IMR-90 (cell line): ENCODE measurements at regions not wholly inside any gene's neighbourhood (a gene's known extent, or its start where the extent isn't known, plus 50 kb on each side); places are given as distances from the start of the nearest gene placed in this dataset.

Experiments used
- ATAC-seq: fragments of 200-7000 bp; cut with Tn5 transposase; 2 replicates; pipeline ENCODE4 v1.9.1; 2020; ENCODE audit warnings: low read depth, mild to moderate bottlenecking, moderate library complexity
- BruUV-seq: library from RNA; stranded (reverse); fragments of 400-500 nt; replicated peaks from 2 replicates; lab custom pipeline; 2021; lab: Mats Ljungman, UMichigan
- CTCF ChIA-PET: fragments of 300-600 bp; formaldehyde crosslinking; extraction: SDS; loops from one replicate; lab custom pipeline; 2021; ENCODE audit warnings: antibody characterized with exemption; lab: Yijun Ruan, JAX
- POLR2A ChIA-PET: fragments of 300-600 bp; sonication (Branson Sonifier 250); formaldehyde crosslinking; loops from one replicate; lab custom pipeline; 2022; ENCODE audit warnings: antibody characterized with exemption; ENCODE audit not compliant: unreplicated experiment; lab: Charles Lee
- DNase-seq: peaks from one replicate; pipeline ENCODE4 v3.0.0; 2013
- H2AFZ ChIP-seq: replicated peaks from 2 replicates; pipeline ENCODE3; 2013; ENCODE audit warnings: low read length, mild to moderate bottlenecking; ENCODE audit not compliant: poor library complexity
- H2AK5ac ChIP-seq: 2 replicates; pipeline ENCODE4 v1.6.1; 2013; ENCODE audit warnings: low read depth, low read length, inconsistent platforms
- H2AK9ac ChIP-seq: replicated peaks from 2 replicates; pipeline ENCODE3; 2013; ENCODE audit warnings: mild to moderate bottlenecking, low read depth, low read length, moderate library complexity; ENCODE audit not compliant: poor library complexity
- H2BK120ac ChIP-seq: 2 replicates; pipeline ENCODE4 v1.6.1; 2013; ENCODE audit warnings: low read depth, low read length, inconsistent platforms
- H2BK15ac ChIP-seq: 3 replicates; pipeline ENCODE4 v1.6.1; 2013; ENCODE audit warnings: low read depth, low read length, inconsistent platforms
- H2BK20ac ChIP-seq: 2 replicates; pipeline ENCODE4 v1.6.1; 2013; ENCODE audit warnings: low read depth, mild to moderate bottlenecking, inconsistent platforms, low read length, moderate library complexity
- H2BK5ac ChIP-seq: 2 replicates; pipeline ENCODE4 v1.6.1; 2013; ENCODE audit warnings: mild to moderate bottlenecking, low read depth, low read length, inconsistent platforms; ENCODE audit not compliant: poor library complexity, severe bottlenecking
- H3K14ac ChIP-seq: replicated peaks from 2 replicates; pipeline ENCODE4 v1.6.1; 2013; ENCODE audit warnings: low read depth, low read length, inconsistent platforms
- H3K18ac ChIP-seq: 2 replicates; pipeline ENCODE4 v1.6.1; 2013; ENCODE audit warnings: low read depth, low read length, control low read depth
- H3K23ac ChIP-seq: 2 replicates; pipeline ENCODE4 v1.6.1; 2013; ENCODE audit warnings: low read depth, low read length, inconsistent platforms
- H3K27ac ChIP-seq: 2 replicates; pipeline ENCODE4 v1.5.1; 2013; ENCODE audit warnings: mild to moderate bottlenecking, control low read depth, low read length; ENCODE audit not compliant: insufficient read depth
- H3K27me3 ChIP-seq: 2 replicates; pipeline ENCODE4 v1.6.1; 2013; ENCODE audit warnings: low read length; ENCODE audit not compliant: control insufficient read depth, insufficient read depth
- H3K36me3 ChIP-seq: 2 replicates; pipeline ENCODE4 v1.6.1; 2013; ENCODE audit warnings: low read length, mixed read lengths; ENCODE audit not compliant: control insufficient read depth, insufficient read depth
- H3K4ac ChIP-seq: 2 replicates; pipeline ENCODE4 v1.6.1; 2013; ENCODE audit warnings: low read depth, low read length, inconsistent platforms
- H3K4me1 ChIP-seq: 2 replicates; pipeline ENCODE4 v1.6.1; 2013; ENCODE audit warnings: low read length, mixed read lengths; ENCODE audit not compliant: control insufficient read depth, insufficient read depth
- H3K4me2 ChIP-seq: 2 replicates; pipeline ENCODE4 v1.6.1; 2013; ENCODE audit warnings: low read depth, mild to moderate bottlenecking, control low read depth, low read length, moderate library complexity
- H3K4me3 ChIP-seq: 2 replicates; pipeline ENCODE4 v1.5.1; 2013; ENCODE audit warnings: low read depth, mild to moderate bottlenecking, control low read depth, low read length, moderate library complexity; ENCODE audit not compliant: insufficient read depth
- H3K56ac ChIP-seq: 2 replicates; pipeline ENCODE4 v1.6.1; 2013; ENCODE audit warnings: low read length, inconsistent platforms; ENCODE audit not compliant: insufficient read depth; ENCODE audit errors: extremely low read depth
- H3K79me1 ChIP-seq, 2 experiments: 2 replicates each; pipeline ENCODE4 v1.6.1; 2013; ENCODE audit warnings: low read length in 2 of 2, inconsistent platforms in 1 of 2, low read depth in 1 of 2
- H3K9ac ChIP-seq: 2 replicates; pipeline ENCODE4 v1.6.1; 2013; ENCODE audit warnings: low read depth, low read length, control low read depth
- H3K9me1 ChIP-seq: 2 replicates; pipeline ENCODE4 v1.6.1; 2013; ENCODE audit warnings: low read length, inconsistent platforms; ENCODE audit not compliant: insufficient read depth
- H3K9me3 ChIP-seq: 2 replicates; pipeline ENCODE4 v1.6.1; 2013; ENCODE audit warnings: low read length; ENCODE audit not compliant: control insufficient read depth, insufficient read depth
- H4K20me1 ChIP-seq: 2 replicates; pipeline ENCODE4 v1.6.1; 2013; ENCODE audit warnings: low read length, inconsistent platforms; ENCODE audit not compliant: insufficient read depth
- H4K5ac ChIP-seq: 2 replicates; pipeline ENCODE4 v1.6.1; 2013; ENCODE audit warnings: mild to moderate bottlenecking, low read depth, low read length, control low read depth
- H4K8ac ChIP-seq, 2 experiments: 2 replicates each; pipeline ENCODE4 v1.6.1; 2013; ENCODE audit warnings: low read depth in 2 of 2, low read length in 2 of 2, control low read depth in 1 of 2, inconsistent platforms in 1 of 2
- H4K91ac ChIP-seq: 2 replicates; pipeline ENCODE4 v1.6.1; 2013; ENCODE audit warnings: low read depth, low read length, inconsistent platforms; ENCODE audit not compliant: insufficient read depth
- BHLHE40 ChIP-seq: fragments of 150-350 bp; IDR thresholded peaks from 2 replicates; pipeline ENCODE4 v1.6.1; 2016; ENCODE audit warnings: mild to moderate bottlenecking, low read depth, low read length
- CEBPB ChIP-seq: IDR thresholded peaks from 2 replicates; pipeline ENCODE4 v1.6.1; 2012; ENCODE audit warnings: low read depth, low read length, improper control_type of control experiment
- CHD1 ChIP-seq: IDR thresholded peaks from 2 replicates; pipeline ENCODE4 v1.6.1; 2012; ENCODE audit warnings: low read depth, low read length, improper control_type of control experiment
- FOS ChIP-seq: fragments of 150-350 bp; IDR thresholded peaks from 2 replicates; pipeline ENCODE4 v1.6.1; 2016; ENCODE audit warnings: low read depth, low read length
- MAFK ChIP-seq: IDR thresholded peaks from 2 replicates; pipeline ENCODE4 v1.6.1; 2012; ENCODE audit warnings: low read depth, low read length, improper control_type of control experiment
- MAZ ChIP-seq: IDR thresholded peaks from 2 replicates; pipeline ENCODE4 v1.6.1; 2012; ENCODE audit warnings: low read depth, mild to moderate bottlenecking, low read length, improper control_type of control experiment, moderate library complexity, borderline replicate concordance
- MXI1 ChIP-seq: IDR thresholded peaks from 2 replicates; pipeline ENCODE4 v1.6.1; 2012; ENCODE audit warnings: low read depth, mild to moderate bottlenecking, low read length, moderate library complexity, borderline replicate concordance
- NFE2L2 ChIP-seq: fragments of 150-350 bp; IDR thresholded peaks from 2 replicates; pipeline ENCODE4 v1.6.1; 2016; ENCODE audit warnings: low read depth, mild to moderate bottlenecking, low read length
- POLR2A ChIP-seq: IDR thresholded peaks from 2 replicates; pipeline ENCODE4 v1.6.1; 2012; ENCODE audit warnings: mild to moderate bottlenecking, low read depth, low read length
- RAD21 ChIP-seq: IDR thresholded peaks from 2 replicates; pipeline ENCODE4 v1.6.1; 2012; ENCODE audit warnings: low read length, improper control_type of control experiment
- RCOR1 ChIP-seq: IDR thresholded peaks from 2 replicates; pipeline ENCODE4 v1.6.1; 2012; ENCODE audit warnings: mild to moderate bottlenecking, low read length, improper control_type of control experiment; ENCODE audit not compliant: insufficient replicate concordance
- RFX5 ChIP-seq: IDR thresholded peaks from 2 replicates; pipeline ENCODE4 v1.8.0; 2012; ENCODE audit warnings: low read depth, mild to moderate bottlenecking, low read length, moderate library complexity
- SMC3 ChIP-seq: fragments of 150-350 bp; IDR thresholded peaks from 2 replicates; pipeline ENCODE4 v1.6.1; 2016; ENCODE audit warnings: low read depth, mild to moderate bottlenecking, antibody characterized with exemption, low read length, moderate library complexity
- WGBS, 2 experiments: methylation state at CpG; one replicate each; pipeline versions ENCODE4 v1.1.5 to v1.1.7; 2013; ENCODE audit warnings: missing lambda C conversion rate in 2 of 2; ENCODE audit not compliant: insufficient read length in 1 of 2; ENCODE audit errors: extremely low coverage in 2 of 2; 5-methylcytosine and 5-hydroxymethylcytosine counted together
- dilution Hi-C: fragments of 300-500 bp; cut with HindIII; formaldehyde crosslinking; loops from one replicate; pipeline ENCODE4 v1.14.3; 2018; ENCODE audit warnings: low sequenced_read_pairs; ENCODE audit not compliant: unreplicated experiment
- in situ Hi-C: fragments of 300-500 bp; cut with MboI; formaldehyde crosslinking; loops from 3 replicates; pipeline ENCODE4 v1.14.3; 2019; ENCODE audit warnings: low sequenced_read_pairs, inconsistent platforms, mixed read lengths
- intact Hi-C: fragments of 100-400 bp; cut with micrococcal nuclease; formaldehyde crosslinking; loops from 2 replicates; pipeline ENCODE4 v1.10.0; 2022
- TF ChIP-seq, protein P1 (sequence below): fragments of 150-350 bp; IDR thresholded peaks from 2 replicates; pipeline ENCODE4 v1.6.1; 2016; ENCODE audit warnings: low read depth, mild to moderate bottlenecking, low read length, moderate library complexity, borderline replicate concordance
- TF ChIP-seq, protein P2 (sequence below): fragments of 150-350 bp; IDR thresholded peaks from 2 replicates; pipeline ENCODE4 v1.6.1; 2017; ENCODE audit warnings: mild to moderate bottlenecking, antibody characterized with exemption, low read length, low read depth
- TF ChIP-seq, protein P3 (sequence below): conservative IDR thresholded peaks from 2 replicates; pipeline ENCODE4 v1.5.1; 2012; ENCODE audit warnings: mild to moderate bottlenecking, low read depth, low read length, improper control_type of control experiment

DNA sequence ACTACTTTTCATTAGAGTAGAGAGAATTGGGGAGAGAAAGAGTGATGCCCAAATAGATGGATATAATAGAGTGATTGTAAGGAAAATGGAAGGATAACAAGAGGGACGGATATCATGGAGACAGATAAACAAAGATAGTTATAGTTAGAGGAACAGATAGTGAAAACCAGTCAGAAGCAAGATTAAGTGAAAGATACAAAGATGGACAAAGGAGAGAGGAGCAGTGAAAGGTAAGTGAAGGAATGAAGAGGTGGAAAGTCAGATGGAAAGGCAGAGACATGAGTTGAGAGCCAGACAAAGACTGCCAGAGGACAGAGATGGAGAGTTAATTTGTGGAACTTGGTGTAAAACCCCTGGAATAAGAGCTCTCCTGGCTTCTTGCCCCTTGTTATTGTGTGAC, 59.2 kb upstream of the CISTR start:
- Histone ChIP-seq H3K4me3 (no peak overlapping the region), H2BK5ac (no peak overlapping the region), H2AK5ac (no peak overlapping the region), H3K23ac (no peak overlapping the region), H2BK120ac (no peak overlapping the region), H3K79me1 (no peaks in the 10 kb centered on the region), H4K20me1 (no peaks in the 10 kb centered on the region), H2BK15ac (no peak overlapping the region), H2BK20ac (no peak overlapping the region), H4K8ac (no peak overlapping the region), H3K4ac (no peak overlapping the region), H3K9me1 (no peaks in the 10 kb centered on the region), H3K4me2 (no peak overlapping the region), H3K27me3 (peaks cover 54% of the 10 kb centered on the region), H4K91ac (no peak overlapping the region), H3K14ac (no peak overlapping the region), H2AK9ac (no peak overlapping the region), H3K36me3 (no peaks in the 10 kb centered on the region), H4K5ac (no peak overlapping the region), H3K56ac (no peak overlapping the region), H3K9ac (no peak overlapping the region), H3K18ac (no peak overlapping the region), H3K27ac (no peak overlapping the region), H3K9me3 (no peaks in the 10 kb centered on the region), H2AFZ (no peak overlapping the region), H3K4me1 (peaks cover 4% of the 10 kb centered on the region)
- ATAC-seq (no peak), DNase-seq (no peak)
- no peak for TF ChIP-seq CHD1
- no peak for TF ChIP-seq CEBPB
- TF ChIP-seq RFX5: no peak
- TF ChIP-seq, protein P1, sequence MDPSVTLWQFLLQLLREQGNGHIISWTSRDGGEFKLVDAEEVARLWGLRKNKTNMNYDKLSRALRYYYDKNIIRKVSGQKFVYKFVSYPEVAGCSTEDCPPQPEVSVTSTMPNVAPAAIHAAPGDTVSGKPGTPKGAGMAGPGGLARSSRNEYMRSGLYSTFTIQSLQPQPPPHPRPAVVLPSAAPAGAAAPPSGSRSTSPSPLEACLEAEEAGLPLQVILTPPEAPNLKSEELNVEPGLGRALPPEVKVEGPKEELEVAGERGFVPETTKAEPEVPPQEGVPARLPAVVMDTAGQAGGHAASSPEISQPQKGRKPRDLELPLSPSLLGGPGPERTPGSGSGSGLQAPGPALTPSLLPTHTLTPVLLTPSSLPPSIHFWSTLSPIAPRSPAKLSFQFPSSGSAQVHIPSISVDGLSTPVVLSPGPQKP: no peak
- no peak for TF ChIP-seq NFE2L2
- TF ChIP-seq RAD21: no peak
- TF ChIP-seq BHLHE40: no peak
- TF ChIP-seq, protein P2, sequence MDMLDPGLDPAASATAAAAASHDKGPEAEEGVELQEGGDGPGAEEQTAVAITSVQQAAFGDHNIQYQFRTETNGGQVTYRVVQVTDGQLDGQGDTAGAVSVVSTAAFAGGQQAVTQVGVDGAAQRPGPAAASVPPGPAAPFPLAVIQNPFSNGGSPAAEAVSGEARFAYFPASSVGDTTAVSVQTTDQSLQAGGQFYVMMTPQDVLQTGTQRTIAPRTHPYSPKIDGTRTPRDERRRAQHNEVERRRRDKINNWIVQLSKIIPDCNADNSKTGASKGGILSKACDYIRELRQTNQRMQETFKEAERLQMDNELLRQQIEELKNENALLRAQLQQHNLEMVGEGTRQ: no peak
- TF ChIP-seq, protein P3, sequence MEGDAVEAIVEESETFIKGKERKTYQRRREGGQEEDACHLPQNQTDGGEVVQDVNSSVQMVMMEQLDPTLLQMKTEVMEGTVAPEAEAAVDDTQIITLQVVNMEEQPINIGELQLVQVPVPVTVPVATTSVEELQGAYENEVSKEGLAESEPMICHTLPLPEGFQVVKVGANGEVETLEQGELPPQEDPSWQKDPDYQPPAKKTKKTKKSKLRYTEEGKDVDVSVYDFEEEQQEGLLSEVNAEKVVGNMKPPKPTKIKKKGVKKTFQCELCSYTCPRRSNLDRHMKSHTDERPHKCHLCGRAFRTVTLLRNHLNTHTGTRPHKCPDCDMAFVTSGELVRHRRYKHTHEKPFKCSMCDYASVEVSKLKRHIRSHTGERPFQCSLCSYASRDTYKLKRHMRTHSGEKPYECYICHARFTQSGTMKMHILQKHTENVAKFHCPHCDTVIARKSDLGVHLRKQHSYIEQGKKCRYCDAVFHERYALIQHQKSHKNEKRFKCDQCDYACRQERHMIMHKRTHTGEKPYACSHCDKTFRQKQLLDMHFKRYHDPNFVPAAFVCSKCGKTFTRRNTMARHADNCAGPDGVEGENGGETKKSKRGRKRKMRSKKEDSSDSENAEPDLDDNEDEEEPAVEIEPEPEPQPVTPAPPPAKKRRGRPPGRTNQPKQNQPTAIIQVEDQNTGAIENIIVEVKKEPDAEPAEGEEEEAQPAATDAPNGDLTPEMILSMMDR: no peak
- TF ChIP-seq POLR2A: no peak
- no peak for TF ChIP-seq MAFK
- TF ChIP-seq MXI1: no peak
- no peak for TF ChIP-seq MAZ
- TF ChIP-seq SMC3: no peak
- no peak for TF ChIP-seq RCOR1
- TF ChIP-seq FOS: no peak
- POLR2A ChIA-PET: no interaction called here
- WGBS, 2 experiments: 88 to 100% methylated on average over 1 of the region's 1 CpG
- BruUV-seq: no TSS peak
- CTCF ChIA-PET: interaction anchor here (1.3 kb wide), 1 partner anchor 154 kb away, joined by 3 read pairs; no protein-coding TSS in a partner anchor
- intact Hi-C loops (no loop called here), dilution Hi-C loops (no loop called here), in situ Hi-C loops (no loop called here)
